Cardiac muscle cell (in vitro differentiated cells and primary cell): ENCODE measurements at regions not wholly inside any gene's neighbourhood (a gene's known extent, or its start where the extent isn't known, plus 50 kb on each side); places are given as distances from the start of the nearest gene placed in this dataset.

Experiments used
- DNase-seq, 2 donors: peaks; one replicate each; pipeline versions ENCODE4 v3.0.0 to v3.0.0-alpha.2; 2010 to 2017; ENCODE audit warnings: low read depth in 1 of 2, low spot score in 1 of 2
- H3K27ac ChIP-seq: fragments of 200-600 bp; sonication (generic); 2 replicates; pipeline ENCODE4 v1.5.1; 2016
- H3K27me3 ChIP-seq: fragments of 200-600 bp; sonication (generic); 2 replicates; pipeline ENCODE4 v1.6.0; 2016; ENCODE audit warnings: control low read depth
- H3K36me3 ChIP-seq: fragments of 200-600 bp; sonication (generic); 2 replicates; pipeline ENCODE4 v1.5.1; 2016; ENCODE audit warnings: control low read depth
- H3K4me1 ChIP-seq: fragments of 200-600 bp; sonication (generic); 2 replicates; pipeline ENCODE4 v1.8.1; 2017; ENCODE audit warnings: low read depth, mild to moderate bottlenecking, mixed run types
- H3K4me3 ChIP-seq: fragments of 200-600 bp; sonication (generic); 2 replicates; pipeline ENCODE4 v1.5.1; 2016; ENCODE audit warnings: mild to moderate bottlenecking
- H3K9me3 ChIP-seq: fragments of 200-600 bp; sonication (generic); 2 replicates; pipeline ENCODE4 v1.5.1; 2017; ENCODE audit warnings: low read depth, mild to moderate bottlenecking, control low read depth
- TF ChIP-seq, protein P1 (sequence below): IDR thresholded peaks from 2 replicates; pipeline ENCODE4 v1.5.1; 2012; ENCODE audit warnings: low read depth, mild to moderate bottlenecking, low read length

GRCh38 chr11:130728185-130729180 is 187.8 kb downstream of the SNX19 start:
- H3K36me3 ChIP-seq, result no peaks in the 10 kb centered on the region
- no peak for DNase-seq
- TF ChIP-seq, protein P1, sequence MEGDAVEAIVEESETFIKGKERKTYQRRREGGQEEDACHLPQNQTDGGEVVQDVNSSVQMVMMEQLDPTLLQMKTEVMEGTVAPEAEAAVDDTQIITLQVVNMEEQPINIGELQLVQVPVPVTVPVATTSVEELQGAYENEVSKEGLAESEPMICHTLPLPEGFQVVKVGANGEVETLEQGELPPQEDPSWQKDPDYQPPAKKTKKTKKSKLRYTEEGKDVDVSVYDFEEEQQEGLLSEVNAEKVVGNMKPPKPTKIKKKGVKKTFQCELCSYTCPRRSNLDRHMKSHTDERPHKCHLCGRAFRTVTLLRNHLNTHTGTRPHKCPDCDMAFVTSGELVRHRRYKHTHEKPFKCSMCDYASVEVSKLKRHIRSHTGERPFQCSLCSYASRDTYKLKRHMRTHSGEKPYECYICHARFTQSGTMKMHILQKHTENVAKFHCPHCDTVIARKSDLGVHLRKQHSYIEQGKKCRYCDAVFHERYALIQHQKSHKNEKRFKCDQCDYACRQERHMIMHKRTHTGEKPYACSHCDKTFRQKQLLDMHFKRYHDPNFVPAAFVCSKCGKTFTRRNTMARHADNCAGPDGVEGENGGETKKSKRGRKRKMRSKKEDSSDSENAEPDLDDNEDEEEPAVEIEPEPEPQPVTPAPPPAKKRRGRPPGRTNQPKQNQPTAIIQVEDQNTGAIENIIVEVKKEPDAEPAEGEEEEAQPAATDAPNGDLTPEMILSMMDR, result no peak
- no peaks in the 10 kb centered on the region for H3K9me3 ChIP-seq
- no peak overlapping the region for H3K4me3 ChIP-seq
- peaks cover 21% of the 10 kb centered on the region for H3K4me1 ChIP-seq
- no peak overlapping the region for H3K27ac ChIP-seq
- no peaks in the 10 kb centered on the region for H3K27me3 ChIP-seq

GRCh38 chr11:130729193-130729592 is 187.1 kb downstream of the SNX19 start:
- no peak for DNase-seq
- Histone ChIP-seq H3K36me3 (no peaks in the 10 kb centered on the region), H3K27ac (no peak overlapping the region), H3K27me3 (no peaks in the 10 kb centered on the region), H3K4me3 (no peak overlapping the region), H3K9me3 (no peaks in the 10 kb centered on the region), H3K4me1 (peaks cover 21% of the 10 kb centered on the region)
- TF ChIP-seq, protein P1, result no peak

GRCh38 chr11:130729678-130730300 is 186.5 kb downstream of the SNX19 start:
- Histone ChIP-seq H3K27me3 (no peaks in the 10 kb centered on the region), H3K4me3 (no peak overlapping the region), H3K9me3 (no peaks in the 10 kb centered on the region), H3K4me1 (peaks cover 16% of the 10 kb centered on the region), H3K27ac (no peak overlapping the region), H3K36me3 (no peaks in the 10 kb centered on the region)
- TF ChIP-seq, protein P1, result no peak
- DNase-seq, result peak in 1 of 2 donors; percentile 20

DNA sequence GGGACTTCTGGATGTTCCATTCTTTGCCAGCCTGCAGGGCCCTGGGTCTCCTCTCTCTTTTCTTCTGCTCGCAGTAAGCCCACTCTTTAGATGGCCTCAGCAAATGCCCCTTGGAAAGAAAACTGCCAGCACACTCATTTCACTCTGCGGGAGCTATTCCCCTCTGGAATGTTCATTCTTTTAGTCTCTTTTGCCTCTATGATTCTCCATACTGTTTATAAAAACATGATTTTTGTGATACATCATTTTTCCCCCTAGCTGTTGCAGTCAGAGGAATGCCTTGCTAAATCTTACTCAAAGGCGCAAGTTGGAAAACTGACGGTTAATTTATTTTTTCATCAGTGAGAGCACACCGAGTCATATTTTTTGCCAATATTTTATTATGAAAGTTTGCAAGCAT is 184.9 kb downstream of the SNX19 start:
- TF ChIP-seq, protein P1, result no peak

DNA sequence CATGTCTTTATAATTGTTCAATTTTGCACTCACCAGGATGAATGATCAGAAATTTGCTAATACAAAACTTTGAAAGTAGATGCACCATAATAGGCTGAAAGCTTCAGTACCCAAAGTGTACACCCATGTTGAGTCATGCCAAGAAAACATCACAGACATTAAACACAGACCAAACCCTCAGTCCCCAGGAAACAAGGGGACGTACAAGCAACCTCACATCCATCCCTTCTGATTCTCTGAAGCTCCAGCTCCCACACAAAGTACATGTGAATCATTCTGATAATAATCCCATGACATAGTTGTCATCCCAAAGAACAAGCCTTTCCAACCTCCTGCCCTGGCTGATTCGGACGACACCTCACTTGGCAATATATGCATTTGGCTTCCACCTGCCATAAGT is 183.8 kb downstream of the SNX19 start:
- TF ChIP-seq, protein P1, result no peak
- Histone ChIP-seq H3K9me3 (no peaks in the 10 kb centered on the region), H3K27ac (no peak overlapping the region), H3K4me1 (peaks cover under 1% of the 10 kb centered on the region), H3K36me3 (no peaks in the 10 kb centered on the region), H3K4me3 (no peak overlapping the region), H3K27me3 (no peaks in the 10 kb centered on the region)
- DNase-seq, result no peak

More for the DNA sequence above, 184.9 kb downstream of the SNX19 start:
- DNase-seq, result no peak
- peaks cover 1% of the 10 kb centered on the region for H3K4me1 ChIP-seq
- no peaks in the 10 kb centered on the region for H3K36me3 ChIP-seq
- no peak overlapping the region for H3K27ac ChIP-seq
- no peak overlapping the region for H3K4me3 ChIP-seq
- H3K9me3 ChIP-seq, result no peaks in the 10 kb centered on the region
- no peaks in the 10 kb centered on the region for H3K27me3 ChIP-seq
